Muscle of leg (tissue), 3 donors: ENCODE measurements at regions not wholly inside any gene's neighbourhood (a gene's known extent, or its start where the extent isn't known, plus 50 kb on each side); places are given as distances from the start of the nearest gene placed in this dataset.
"Not testable (repeated sequence)": the region's sequence is repeated elsewhere in the genome, so short reads cannot be mapped to it uniquely, and the experiment has no call there.

ENCODE experiments used
- DNase-seq: peaks from one replicate; pipeline ENCODE4 v3.0.0; 2013
- H3K27ac ChIP-seq: one replicate; pipeline ENCODE4 v1.5.1; 2013; ENCODE audit warnings: mild to moderate bottlenecking, low read length, control low read depth
- H3K27me3 ChIP-seq: one replicate; pipeline ENCODE4 v1.6.1; 2013; ENCODE audit warnings: low read length; ENCODE audit not compliant: control insufficient read depth, insufficient read depth
- H3K36me3 ChIP-seq: one replicate; pipeline ENCODE4 v1.6.1; 2013; ENCODE audit warnings: low read length; ENCODE audit not compliant: control insufficient read depth, insufficient read depth
- H3K4me1 ChIP-seq: one replicate; pipeline ENCODE4 v1.6.1; 2013; ENCODE audit warnings: low read length; ENCODE audit not compliant: control insufficient read depth, insufficient read depth
- H3K4me3 ChIP-seq: one replicate; pipeline ENCODE4 v1.5.1; 2013; ENCODE audit warnings: low read length, control low read depth
- H3K9me3 ChIP-seq: replicated peaks from 2 replicates; pipeline ENCODE4 v1.6.1; 2013; ENCODE audit warnings: low read depth, low read length; ENCODE audit not compliant: control insufficient read depth
- WGBS: methylation state at CpG from one replicate; pipeline ENCODE4 v1.1.5; 2013; ENCODE audit warnings: missing lambda C conversion rate; ENCODE audit not compliant: insufficient coverage; 5-methylcytosine and 5-hydroxymethylcytosine counted together

- H3K27me3 ChIP-seq = no peaks in the 10 kb centered on the region
- no peaks in the 10 kb centered on the region for H3K36me3 ChIP-seq
- WGBS = 100% methylated on average over 1 of the region's 4 CpGs
- H3K4me1 ChIP-seq = no peaks in the 10 kb centered on the region
- H3K27ac ChIP-seq = no peak overlapping the region
- peaks cover 2% of the 10 kb centered on the region for H3K9me3 ChIP-seq
- no peak for DNase-seq
- no peak overlapping the region for H3K4me3 ChIP-seq
Measured at GRCh38 chr6:68127074-68127473, 508.0 kb upstream of the ADGRB3 start.

- no peak overlapping the region for H3K4me3 ChIP-seq
Measured at GRCh38 chr6:68126089-68126749, 508.9 kb upstream of the ADGRB3 start.

GRCh38 chr6:68122975-68123374 lies 512.1 kb upstream of the ADGRB3 start:
- not testable (repeated sequence) for H3K9me3 ChIP-seq

More at GRCh38 chr6:68126089-68126749, 508.9 kb upstream of the ADGRB3 start:
- 90% methylated on average over 1 of the region's 2 CpGs for WGBS
- peaks cover 8% of the 10 kb centered on the region for H3K9me3 ChIP-seq
- no peaks in the 10 kb centered on the region for H3K27me3 ChIP-seq
- no peak for DNase-seq
- no peaks in the 10 kb centered on the region for H3K36me3 ChIP-seq
- no peaks in the 10 kb centered on the region for H3K4me1 ChIP-seq
- no peak overlapping the region for H3K27ac ChIP-seq

GRCh38 chr6:68122032-68122431 lies 513.0 kb upstream of the ADGRB3 start:
- Histone ChIP-seq H3K36me3 (no peaks in the 10 kb centered on the region), H3K27ac (no peak overlapping the region), H3K9me3 (peaks cover 7% of the 10 kb centered on the region), H3K4me1 (no peaks in the 10 kb centered on the region), H3K27me3 (no peaks in the 10 kb centered on the region), H3K4me3 (no peak overlapping the region)
- 38% methylated on average over 1 of the region's 2 CpGs for WGBS
- DNase-seq = no peak

More at GRCh38 chr6:68122975-68123374, 512.1 kb upstream of the ADGRB3 start:
- H3K27ac ChIP-seq, DNase-seq, H3K4me1 ChIP-seq, H3K36me3 ChIP-seq, H3K27me3 ChIP-seq, H3K4me3 ChIP-seq: not testable (repeated sequence)
- WGBS = 89% methylated on average over 1 of the region's 2 CpGs

- not testable (repeated sequence) for H3K27ac ChIP-seq, H3K9me3 ChIP-seq, H3K4me1 ChIP-seq, H3K36me3 ChIP-seq, H3K4me3 ChIP-seq, DNase-seq, H3K27me3 ChIP-seq
- WGBS = no CpG with 5 or more reads among the region's 2 CpGs
Measured at GRCh38 chr6:68120954-68121353, 514.1 kb upstream of the ADGRB3 start.

- H3K4me3 ChIP-seq = no peak overlapping the region
- no CpG with 5 or more reads among the region's 4 CpGs for WGBS
- H3K36me3 ChIP-seq = no peaks in the 10 kb centered on the region
- H3K27me3 ChIP-seq = no peaks in the 10 kb centered on the region
- H3K9me3 ChIP-seq = no peaks in the 10 kb centered on the region
- H3K27ac ChIP-seq = no peak overlapping the region
- H3K4me1 ChIP-seq = no peaks in the 10 kb centered on the region
- no peak for DNase-seq
Measured at GRCh38 chr6:68114463-68115047, 520.5 kb upstream of the ADGRB3 start.

- no peak for DNase-seq
- H3K27ac ChIP-seq = no peak overlapping the region
- H3K4me3 ChIP-seq = no peak overlapping the region
- H3K36me3 ChIP-seq = no peaks in the 10 kb centered on the region
- no peaks in the 10 kb centered on the region for H3K9me3 ChIP-seq
- 100% methylated on average over 1 of the region's 2 CpGs for WGBS
- H3K4me1 ChIP-seq = no peaks in the 10 kb centered on the region
- H3K27me3 ChIP-seq = no peaks in the 10 kb centered on the region
Measured at GRCh38 chr6:68108233-68108835, 526.7 kb upstream of the ADGRB3 start.

- no peak overlapping the region for H3K27ac ChIP-seq
- H3K4me3 ChIP-seq = no peak overlapping the region
- H3K4me1 ChIP-seq = no peaks in the 10 kb centered on the region
Measured at GRCh38 chr6:68094070-68094469, 541.0 kb upstream of the ADGRB3 start.

GRCh38 chr6:68087399-68088133 lies 547.5 kb upstream of the ADGRB3 start:
- Histone ChIP-seq H3K27me3 (no peaks in the 10 kb centered on the region), H3K4me3 (no peak overlapping the region), H3K27ac (no peak overlapping the region), H3K36me3 (no peaks in the 10 kb centered on the region), H3K9me3 (no peaks in the 10 kb centered on the region), H3K4me1 (no peaks in the 10 kb centered on the region)
- DNase-seq = peak; percentile 3
- WGBS = no CpG with 5 or more reads among the region's 1 CpG

More at GRCh38 chr6:68094070-68094469, 541.0 kb upstream of the ADGRB3 start:
- H3K27me3 ChIP-seq = no peaks in the 10 kb centered on the region
- no peaks in the 10 kb centered on the region for H3K36me3 ChIP-seq
- no peaks in the 10 kb centered on the region for H3K9me3 ChIP-seq
- no peak for DNase-seq

- Histone ChIP-seq H3K27me3 (no peaks in the 10 kb centered on the region), H3K9me3 (no peaks in the 10 kb centered on the region)
- WGBS = no CpG with 5 or more reads among the region's 4 CpGs
Measured at GRCh38 chr6:68086199-68086598, 548.9 kb upstream of the ADGRB3 start.

More at GRCh38 chr6:68086199-68086598, 548.9 kb upstream of the ADGRB3 start:
- no peak overlapping the region for H3K27ac ChIP-seq
- no peaks in the 10 kb centered on the region for H3K4me1 ChIP-seq
- DNase-seq = no peak
- no peaks in the 10 kb centered on the region for H3K36me3 ChIP-seq
- no peak overlapping the region for H3K4me3 ChIP-seq
